ENCODE measurements at regions not wholly inside any gene's neighbourhood (a gene's known extent, or its start where the extent isn't known, plus 50 kb on each side); places are given as distances from the start of the nearest gene placed in this dataset.

DNA sequence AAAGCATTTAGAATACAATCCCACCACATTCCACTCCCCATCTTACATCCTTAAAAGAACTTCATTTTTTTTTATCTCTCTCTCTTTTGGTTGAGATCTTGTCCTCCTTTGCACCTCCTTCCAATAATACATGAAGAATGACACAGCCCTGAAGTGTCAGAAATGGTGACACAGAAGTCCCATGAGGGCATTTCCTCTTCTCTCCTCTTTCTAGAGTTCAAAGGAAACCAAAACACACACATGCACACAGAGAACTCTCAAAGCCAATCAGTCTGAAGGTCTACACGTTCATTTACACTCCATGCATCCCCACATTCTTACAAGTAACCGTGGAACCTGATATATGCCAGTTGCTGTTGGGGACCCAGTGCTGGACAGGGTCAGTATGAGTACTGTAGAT lies 450.7 kb downstream of the HNRNPD start:
- Histone ChIP-seq H3K9me3 (ENCODE audit: insufficient read depth, low read depth, low read length) (no peaks in the 10 kb centered on the region), H3K27ac (ENCODE audit: low read depth, low read length) (no peak overlapping the region), H3K4me1 (ENCODE audit: insufficient read depth, low read length) (no peaks in the 10 kb centered on the region), H3K27me3 (ENCODE audit: insufficient read depth, low read length) (no peaks in the 10 kb centered on the region), H3K36me3 (ENCODE audit: insufficient read depth, low read length) (no peaks in the 10 kb centered on the region), H3K4me3 (ENCODE audit: low read length) (no peak overlapping the region), H3K9ac (ENCODE audit: low read depth, low read length) (no peak overlapping the region)
- 87% methylated on average over 2 of the region's 2 CpGs for WGBS

DNA sequence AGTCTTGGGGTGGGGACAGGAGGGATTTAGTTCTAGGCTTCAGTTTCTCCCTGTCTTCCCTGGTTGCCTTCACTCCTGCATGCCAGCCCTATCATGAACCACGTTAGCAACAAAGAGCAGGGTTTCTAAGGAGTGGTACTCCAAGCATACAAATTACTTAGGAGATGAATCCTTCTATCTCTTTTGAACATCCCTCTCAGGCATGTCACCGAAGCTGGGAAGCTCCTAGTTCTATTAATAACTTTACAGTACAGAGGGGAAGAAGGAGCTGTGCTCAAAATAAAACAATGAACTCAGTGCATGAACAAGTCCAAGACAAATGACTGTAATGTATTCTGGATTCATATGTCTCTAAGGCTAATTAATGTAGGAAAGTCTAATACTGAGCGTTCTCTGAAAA lies 450.6 kb upstream of the RASGEF1B start:
- H3K9me3 ChIP-seq (ENCODE audit: insufficient read depth, low read depth, low read length): no peaks in the 10 kb centered on the region
- no peaks in the 10 kb centered on the region for H3K36me3 ChIP-seq (ENCODE audit: insufficient read depth, low read length)
- H3K27ac ChIP-seq (ENCODE audit: low read depth, low read length): no peak overlapping the region
- no peak overlapping the region for H3K9ac ChIP-seq (ENCODE audit: low read depth, low read length)
- H3K4me1 ChIP-seq (ENCODE audit: insufficient read depth, low read length): no peaks in the 10 kb centered on the region
- H3K27me3 ChIP-seq (ENCODE audit: insufficient read depth, low read length): no peaks in the 10 kb centered on the region
- WGBS: 88% methylated on average over 2 of the region's 3 CpGs
- H3K4me3 ChIP-seq (ENCODE audit: low read length): no peak overlapping the region

DNA sequence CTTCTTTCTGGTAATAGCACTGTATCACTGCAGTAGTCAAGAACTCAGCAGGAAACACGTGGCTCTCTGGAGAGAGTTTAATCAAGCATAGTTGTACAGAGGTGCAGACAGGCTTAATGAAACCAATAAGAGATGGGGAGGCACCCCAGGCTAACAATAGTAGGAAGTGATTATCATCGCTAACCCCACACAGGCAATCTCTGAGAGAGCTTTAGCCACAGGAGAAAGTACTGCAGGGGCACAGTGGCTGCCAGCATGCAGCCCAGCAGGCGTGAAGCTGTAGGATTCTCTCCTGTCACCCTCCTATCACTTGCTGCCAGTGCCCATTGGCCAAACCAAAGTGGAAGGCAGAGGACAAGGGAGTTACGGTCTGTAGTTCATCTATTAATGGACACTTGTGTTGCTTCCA lies 450.0 kb upstream of the RASGEF1B start:
- Histone ChIP-seq H3K36me3 (ENCODE audit: insufficient read depth, low read length) (no peaks in the 10 kb centered on the region), H3K27me3 (ENCODE audit: insufficient read depth, low read length) (no peaks in the 10 kb centered on the region), H3K9ac (ENCODE audit: low read depth, low read length) (no peak overlapping the region), H3K4me3 (ENCODE audit: low read length) (no peak overlapping the region), H3K9me3 (ENCODE audit: insufficient read depth, low read depth, low read length) (no peaks in the 10 kb centered on the region), H3K4me1 (ENCODE audit: insufficient read depth, low read length) (no peaks in the 10 kb centered on the region), H3K27ac (ENCODE audit: low read depth, low read length) (no peak overlapping the region)
- 85% methylated on average over 4 of the region's 4 CpGs for WGBS

DNA sequence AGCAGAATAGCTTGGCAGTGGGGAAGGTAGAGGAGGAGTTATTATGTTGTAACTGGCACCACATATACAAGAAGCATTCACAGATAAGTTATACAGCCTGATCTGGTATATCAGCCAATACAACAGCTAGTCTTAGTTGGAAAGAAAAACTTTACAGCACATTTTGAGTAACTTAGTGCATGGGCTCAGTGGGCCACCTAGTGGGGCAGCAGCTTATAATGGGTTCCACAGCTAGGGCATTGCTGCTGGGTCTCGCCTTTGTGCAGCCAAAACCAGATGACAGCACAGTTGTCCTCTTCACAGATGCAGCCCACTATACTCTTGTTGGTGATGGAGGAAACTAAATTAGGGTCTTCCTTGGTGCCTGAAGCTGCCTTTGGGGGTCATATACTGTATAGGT lies 448.1 kb upstream of the RASGEF1B start:
- no peaks in the 10 kb centered on the region for H3K36me3 ChIP-seq (ENCODE audit: insufficient read depth, low read length)
- H3K27me3 ChIP-seq (ENCODE audit: insufficient read depth, low read length): no peaks in the 10 kb centered on the region
- 87% methylated on average over 1 of the region's 1 CpG for WGBS
- no peaks in the 10 kb centered on the region for H3K4me1 ChIP-seq (ENCODE audit: insufficient read depth, low read length)
- H3K9ac ChIP-seq (ENCODE audit: low read depth, low read length): no peak overlapping the region
- no peaks in the 10 kb centered on the region for H3K9me3 ChIP-seq (ENCODE audit: insufficient read depth, low read depth, low read length)
- no peak overlapping the region for H3K4me3 ChIP-seq (ENCODE audit: low read length)
- H3K27ac ChIP-seq (ENCODE audit: low read depth, low read length): no peak overlapping the region

DNA sequence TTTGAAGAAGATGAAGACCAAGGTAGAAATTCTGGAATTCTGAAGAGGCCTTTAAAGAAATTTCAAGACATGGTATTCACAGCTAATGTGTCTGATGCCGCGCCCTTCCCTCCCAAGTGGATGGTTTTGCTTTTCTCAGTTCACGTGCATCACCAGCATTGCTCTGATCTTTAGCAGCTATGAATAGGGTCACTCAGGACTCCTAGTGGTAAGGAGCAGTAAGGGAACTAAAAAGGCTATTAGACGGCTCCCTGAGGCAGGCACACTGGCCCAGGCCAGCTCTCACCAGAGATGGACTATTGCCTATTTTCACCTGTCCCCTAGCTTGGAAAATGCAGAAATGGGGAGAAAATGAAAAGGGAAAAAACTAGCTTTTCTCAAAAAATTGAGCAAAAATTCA lies 447.5 kb upstream of the RASGEF1B start:
- no peak overlapping the region for H3K9ac ChIP-seq (ENCODE audit: low read depth, low read length)
- no peaks in the 10 kb centered on the region for H3K4me1 ChIP-seq (ENCODE audit: insufficient read depth, low read length)
- H3K4me3 ChIP-seq (ENCODE audit: low read length): no peak overlapping the region
- no peak overlapping the region for H3K27ac ChIP-seq (ENCODE audit: low read depth, low read length)
- WGBS: 70% methylated on average over 4 of the region's 4 CpGs
- no peaks in the 10 kb centered on the region for H3K9me3 ChIP-seq (ENCODE audit: insufficient read depth, low read depth, low read length)
- no peaks in the 10 kb centered on the region for H3K36me3 ChIP-seq (ENCODE audit: insufficient read depth, low read length)
- H3K27me3 ChIP-seq (ENCODE audit: insufficient read depth, low read length): no peaks in the 10 kb centered on the region

DNA sequence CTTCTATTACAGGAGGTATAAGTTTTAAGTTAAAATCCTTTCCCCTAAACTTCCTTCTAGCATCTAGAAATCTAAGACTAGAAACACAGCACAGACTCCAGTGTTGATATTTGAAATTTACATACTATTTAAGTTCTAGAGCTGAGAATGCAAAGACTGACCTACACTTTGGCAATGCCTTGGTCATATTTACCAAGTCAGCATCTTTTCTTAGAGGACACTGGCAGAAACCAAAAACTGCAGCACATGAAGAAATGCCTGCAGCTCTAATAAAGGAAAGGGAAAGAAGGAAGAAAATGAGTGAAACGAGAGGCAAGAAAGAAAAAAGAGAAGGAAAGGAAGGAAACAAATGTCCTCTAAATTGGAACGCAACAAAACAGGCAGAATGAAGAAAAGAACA lies 443.7 kb upstream of the RASGEF1B start:
- Histone ChIP-seq H3K4me1 (ENCODE audit: insufficient read depth, low read length) (0 out of 2 replicates have a peak, but pooled peaks cover 4% of the 10 kb centered on the region), H3K36me3 (ENCODE audit: insufficient read depth, low read length) (no peaks in the 10 kb centered on the region), H3K4me3 (ENCODE audit: low read length) (no peak overlapping the region), H3K9ac (ENCODE audit: low read depth, low read length) (no peak overlapping the region), H3K9me3 (ENCODE audit: insufficient read depth, low read depth, low read length) (no peaks in the 10 kb centered on the region), H3K27ac (ENCODE audit: low read depth, low read length) (no peak overlapping the region), H3K27me3 (ENCODE audit: insufficient read depth, low read length) (no peaks in the 10 kb centered on the region)
- 91% methylated on average over 2 of the region's 2 CpGs for WGBS

DNA sequence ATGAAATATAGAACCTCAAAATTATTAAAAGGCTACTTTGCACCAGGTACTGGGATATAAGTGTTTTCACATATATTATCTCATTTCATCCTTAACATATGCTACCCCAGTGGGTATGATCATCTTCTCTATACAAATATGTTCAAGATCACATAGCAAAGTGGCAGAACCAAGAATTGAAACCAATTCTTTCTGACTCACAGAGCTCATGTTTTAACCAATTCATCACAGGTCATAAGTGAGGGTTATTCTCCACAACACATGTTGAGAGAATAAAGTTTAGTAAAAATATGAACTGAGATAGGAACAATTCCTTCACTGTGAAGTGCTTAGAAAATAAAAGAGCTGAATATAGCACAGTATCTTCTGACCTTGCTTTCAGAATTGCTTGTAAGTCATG lies 442.9 kb upstream of the RASGEF1B start:
- Histone ChIP-seq H3K4me1 (ENCODE audit: insufficient read depth, low read length) (0 out of 2 replicates have a peak, but pooled peaks cover 4% of the 10 kb centered on the region), H3K36me3 (ENCODE audit: insufficient read depth, low read length) (no peaks in the 10 kb centered on the region), H3K27ac (ENCODE audit: low read depth, low read length) (no peak overlapping the region), H3K9ac (ENCODE audit: low read depth, low read length) (no peak overlapping the region), H3K9me3 (ENCODE audit: insufficient read depth, low read depth, low read length) (no peaks in the 10 kb centered on the region), H3K4me3 (ENCODE audit: low read length) (no peak overlapping the region), H3K27me3 (ENCODE audit: insufficient read depth, low read length) (no peaks in the 10 kb centered on the region)

DNA sequence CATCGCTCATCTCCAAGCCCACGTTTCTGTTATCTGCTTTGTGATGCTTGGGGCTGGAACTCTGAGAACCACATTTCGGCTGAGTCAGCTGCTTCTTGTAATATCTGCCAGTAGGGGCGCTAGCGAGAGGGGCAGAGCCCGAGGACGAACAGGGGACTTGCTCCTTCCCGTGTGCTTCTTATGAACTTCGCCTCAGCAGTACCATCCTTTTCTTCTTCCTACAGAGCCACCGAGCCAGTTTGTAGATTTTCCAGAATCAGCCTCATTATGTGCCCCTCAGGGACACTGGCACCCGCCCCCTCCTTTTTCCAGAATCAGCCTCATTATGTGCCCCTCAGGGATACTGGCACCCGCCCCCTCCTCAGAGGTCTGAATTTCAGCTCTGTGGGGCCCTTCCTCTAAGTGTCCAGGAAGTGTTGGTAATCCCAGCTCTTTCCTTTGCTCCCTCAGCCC lies 441.7 kb upstream of the RASGEF1B start:
- WGBS: 19% methylated on average over 12 of the region's 12 CpGs
- no peak overlapping the region for H3K4me3 ChIP-seq (ENCODE audit: low read length)

DNA sequence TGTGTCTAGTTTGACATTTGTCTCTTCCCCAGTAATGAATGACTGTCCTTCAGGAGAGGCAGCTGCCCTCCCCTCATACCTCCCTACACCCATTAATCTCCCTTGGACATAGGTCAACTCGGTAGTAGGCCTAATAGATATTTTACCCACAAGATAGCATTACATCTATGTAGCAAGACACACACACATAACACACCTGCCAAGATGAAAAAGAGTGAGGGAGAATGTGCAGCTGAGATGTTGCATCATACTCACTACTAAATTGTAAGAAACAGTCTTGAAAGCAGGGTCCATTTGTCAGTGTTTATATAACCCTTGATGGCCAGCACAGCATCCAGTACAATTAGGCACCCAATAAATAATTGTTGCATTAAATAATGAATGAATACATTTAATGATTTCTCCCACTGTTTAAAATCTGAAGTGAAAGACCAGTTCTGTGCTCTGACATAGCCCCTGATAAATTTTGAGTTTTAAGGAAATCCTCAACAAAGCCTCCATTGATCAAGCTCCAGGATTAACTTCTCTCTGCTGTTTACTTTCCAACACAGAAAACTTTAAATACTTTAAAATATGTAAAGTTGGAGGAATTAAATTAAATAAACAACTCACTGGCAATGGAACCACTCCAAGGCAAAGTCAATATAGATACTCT lies 440.8 kb upstream of the RASGEF1B start:
- 85% methylated on average over 1 of the region's 1 CpG for WGBS
- no peaks in the 10 kb centered on the region for H3K27me3 ChIP-seq (ENCODE audit: insufficient read depth, low read length)
- H3K27ac ChIP-seq (ENCODE audit: low read depth, low read length): no peak overlapping the region
- H3K9me3 ChIP-seq (ENCODE audit: insufficient read depth, low read depth, low read length): no peaks in the 10 kb centered on the region
- H3K4me1 ChIP-seq (ENCODE audit: insufficient read depth, low read length): 0 out of 2 replicates have a peak, but pooled peaks cover 4% of the 10 kb centered on the region
- H3K4me3 ChIP-seq (ENCODE audit: low read length): no peak overlapping the region
- H3K9ac ChIP-seq (ENCODE audit: low read depth, low read length): no peak overlapping the region
- H3K36me3 ChIP-seq (ENCODE audit: insufficient read depth, low read length): no peaks in the 10 kb centered on the region

More for the DNA sequence above, 441.7 kb upstream of the RASGEF1B start:
- no peak overlapping the region for H3K27ac ChIP-seq (ENCODE audit: low read depth, low read length)
- no peaks in the 10 kb centered on the region for H3K27me3 ChIP-seq (ENCODE audit: insufficient read depth, low read length)
- H3K36me3 ChIP-seq (ENCODE audit: insufficient read depth, low read length): no peaks in the 10 kb centered on the region
- no peak overlapping the region for H3K9ac ChIP-seq (ENCODE audit: low read depth, low read length)
- no peaks in the 10 kb centered on the region for H3K9me3 ChIP-seq (ENCODE audit: insufficient read depth, low read depth, low read length)
- H3K4me1 ChIP-seq (ENCODE audit: insufficient read depth, low read length): 0 out of 2 replicates have a peak, but pooled peaks cover 4% of the 10 kb centered on the region

DNA sequence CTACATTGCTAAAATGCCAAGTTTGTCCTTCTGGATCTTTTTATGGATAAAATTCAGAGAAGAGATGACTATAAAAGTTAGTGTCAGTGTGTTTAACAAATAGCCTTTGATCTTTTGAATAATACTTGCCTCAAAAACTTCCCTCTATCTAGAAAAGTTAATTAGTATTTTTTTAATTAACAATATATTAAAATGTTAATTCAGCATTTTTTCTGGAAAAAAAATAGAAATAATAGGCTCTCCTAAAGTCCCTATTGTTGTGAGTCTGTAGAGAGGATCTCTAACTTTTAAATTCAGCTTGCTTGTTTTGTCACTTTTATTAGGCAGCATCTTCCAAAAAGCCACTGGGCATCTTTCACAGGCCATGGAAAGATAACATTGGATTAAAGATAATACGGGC lies 435.2 kb upstream of the RASGEF1B start:
- no peaks in the 10 kb centered on the region for H3K36me3 ChIP-seq (ENCODE audit: insufficient read depth, low read length)
- no peaks in the 10 kb centered on the region for H3K27me3 ChIP-seq (ENCODE audit: insufficient read depth, low read length)
- 91% methylated on average over 1 of the region's 1 CpG for WGBS
- no peak overlapping the region for H3K4me3 ChIP-seq (ENCODE audit: low read length)
- H3K9me3 ChIP-seq (ENCODE audit: insufficient read depth, low read depth, low read length): no peaks in the 10 kb centered on the region
- no peak overlapping the region for H3K9ac ChIP-seq (ENCODE audit: low read depth, low read length)
- no peaks in the 10 kb centered on the region for H3K4me1 ChIP-seq (ENCODE audit: insufficient read depth, low read length)
- no peak overlapping the region for H3K27ac ChIP-seq (ENCODE audit: low read depth, low read length)

DNA sequence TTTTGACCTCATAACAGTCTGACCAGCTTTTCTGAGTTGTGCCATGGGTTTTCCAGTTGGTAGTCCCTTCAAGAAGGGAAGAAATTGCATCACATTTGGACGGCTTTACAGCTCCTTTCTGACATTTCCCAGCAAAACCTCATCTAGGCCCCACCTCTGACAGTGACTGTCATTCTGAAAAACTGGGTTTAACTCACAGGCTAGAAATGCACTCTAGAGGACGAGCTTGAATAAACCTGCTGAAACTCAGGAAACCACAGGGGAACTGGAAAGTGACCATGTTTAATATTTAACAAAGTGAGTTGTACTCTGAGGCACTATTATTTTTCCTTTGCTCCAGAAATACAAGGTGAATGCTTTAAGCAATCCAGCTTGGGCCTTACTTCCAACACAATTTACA lies 434.3 kb upstream of the RASGEF1B start:
- Histone ChIP-seq H3K4me3 (ENCODE audit: low read length) (no peak overlapping the region), H3K9me3 (ENCODE audit: insufficient read depth, low read depth, low read length) (no peaks in the 10 kb centered on the region), H3K9ac (ENCODE audit: low read depth, low read length) (no peak overlapping the region), H3K36me3 (ENCODE audit: insufficient read depth, low read length) (no peaks in the 10 kb centered on the region), H3K27me3 (ENCODE audit: insufficient read depth, low read length) (no peaks in the 10 kb centered on the region), H3K4me1 (ENCODE audit: insufficient read depth, low read length) (no peaks in the 10 kb centered on the region), H3K27ac (ENCODE audit: low read depth, low read length) (no peak overlapping the region)
- 88% methylated on average over 2 of the region's 2 CpGs for WGBS

DNA sequence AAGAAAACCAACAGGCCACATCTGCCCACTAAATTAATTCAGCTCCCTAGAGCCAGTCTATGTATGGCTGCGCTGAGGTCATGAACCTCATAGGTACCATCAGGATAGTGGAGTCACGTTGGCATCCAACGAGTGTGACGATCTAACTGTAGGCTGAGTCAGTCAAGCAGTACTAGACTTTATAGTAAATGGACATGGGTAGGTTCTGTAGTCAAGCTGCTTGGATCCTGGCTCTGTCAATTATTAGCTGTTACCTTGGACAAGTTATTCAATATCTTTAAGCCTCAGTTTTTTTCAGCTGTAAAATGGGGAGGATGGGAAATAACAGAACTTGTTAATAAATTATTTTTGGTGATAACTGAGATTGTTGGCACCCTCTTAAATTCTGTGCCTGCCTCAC lies 432.4 kb upstream of the RASGEF1B start:
- Histone ChIP-seq H3K36me3 (ENCODE audit: insufficient read depth, low read length) (no peaks in the 10 kb centered on the region), H3K27me3 (ENCODE audit: insufficient read depth, low read length) (no peaks in the 10 kb centered on the region), H3K27ac (ENCODE audit: low read depth, low read length) (no peak overlapping the region), H3K4me3 (ENCODE audit: low read length) (no peak overlapping the region), H3K9ac (ENCODE audit: low read depth, low read length) (no peak overlapping the region), H3K4me1 (ENCODE audit: insufficient read depth, low read length) (peaks cover 4% of the 10 kb centered on the region; the same call in 1 of the 2 replicates), H3K9me3 (ENCODE audit: insufficient read depth, low read depth, low read length) (no peaks in the 10 kb centered on the region)
- 96% methylated on average over 4 of the region's 4 CpGs for WGBS

All from HUES64 (cell line).